Activated T-cell treated with anti-CD3 and anti-CD28 coated beads, Interleukin-2, amount 50 U/mL, for 48 hours (primary cell): ENCODE measurements at regions not wholly inside any gene's neighbourhood (a gene's known extent, or its start where the extent isn't known, plus 50 kb on each side); places are given as distances from the start of the nearest gene placed in this dataset.
"Not testable (repeated sequence)": the region's sequence is repeated elsewhere in the genome, so short reads cannot be mapped to it uniquely, and the experiment has no call there.

Source experiments
- DNase-seq, 2 experiments: peaks; one replicate each; pipeline ENCODE4 v3.0.0-alpha.2; 2020

DNA sequence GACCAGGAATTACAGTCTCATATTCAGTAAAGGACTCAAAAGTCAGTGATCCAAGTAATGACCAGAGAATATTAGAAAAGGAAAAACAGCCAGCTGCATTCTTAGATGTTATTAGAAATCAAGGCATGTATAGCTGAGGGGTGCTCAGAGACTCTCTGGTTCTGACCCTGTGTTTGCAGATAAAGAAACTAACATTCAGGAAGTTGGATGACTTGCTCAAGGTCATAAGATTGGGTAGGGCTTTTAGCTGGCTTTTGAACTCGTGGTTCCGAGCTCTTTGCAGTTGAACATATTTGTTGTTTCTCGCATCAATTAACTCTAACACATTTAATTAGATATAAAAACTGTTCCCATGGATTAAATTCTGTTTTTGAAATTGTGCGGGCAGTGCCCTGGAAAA lies 62.5 kb upstream of the ENPP6 start:
- peak in 1 of 2 experiments; percentile 12 for DNase-seq

GRCh38 chr4:184279496-184280061 lies 61.9 kb upstream of the ENPP6 start:
- DNase-seq: peak in 1 of 2 experiments; percentile 13

- DNase-seq: peak in 1 of 2 experiments; percentile 14
Measured at GRCh38 chr4:184277769-184278168, 60.1 kb upstream of the ENPP6 start.

DNA sequence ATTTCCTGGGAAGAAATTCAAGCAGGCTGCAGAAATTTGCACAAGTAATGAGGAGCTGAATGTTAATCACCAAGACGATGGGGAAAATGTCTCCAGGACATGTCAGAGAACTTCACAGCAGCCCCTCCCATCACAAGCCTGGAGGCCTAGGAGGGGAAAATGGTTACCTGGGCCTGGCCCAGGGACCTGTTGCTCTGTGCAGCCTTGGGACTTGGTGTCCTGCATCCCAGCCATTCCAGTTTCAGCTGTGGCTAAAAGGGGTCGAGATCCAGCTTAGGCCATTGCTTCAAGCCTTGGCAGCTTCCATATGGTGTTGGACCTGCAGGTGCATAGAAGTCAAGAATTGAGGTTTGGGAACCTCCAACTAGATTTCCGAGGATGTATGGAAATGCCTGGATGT lies 59.3 kb upstream of the ENPP6 start:
- DNase-seq: not testable (repeated sequence)

DNA sequence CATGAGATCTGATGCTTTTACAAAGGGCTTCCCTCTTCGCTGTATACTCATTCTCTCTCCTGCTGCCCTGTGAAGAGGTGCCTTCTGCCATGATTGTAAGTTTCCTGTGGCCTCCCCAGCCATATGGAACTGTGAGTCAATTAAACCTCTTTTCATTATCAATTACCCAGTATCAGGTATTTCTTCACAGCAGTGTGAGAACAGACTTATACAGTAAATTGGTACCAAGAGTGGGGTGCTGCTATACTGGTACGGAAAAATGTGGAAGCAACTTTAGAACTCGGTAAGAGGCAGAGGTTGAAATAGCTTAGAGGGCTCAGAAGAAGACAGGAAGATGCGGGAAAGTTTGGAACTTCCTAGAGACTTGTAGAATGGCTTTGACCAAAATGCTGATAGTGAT lies 58.7 kb upstream of the ENPP6 start:
- DNase-seq: not testable (repeated sequence)

DNA sequence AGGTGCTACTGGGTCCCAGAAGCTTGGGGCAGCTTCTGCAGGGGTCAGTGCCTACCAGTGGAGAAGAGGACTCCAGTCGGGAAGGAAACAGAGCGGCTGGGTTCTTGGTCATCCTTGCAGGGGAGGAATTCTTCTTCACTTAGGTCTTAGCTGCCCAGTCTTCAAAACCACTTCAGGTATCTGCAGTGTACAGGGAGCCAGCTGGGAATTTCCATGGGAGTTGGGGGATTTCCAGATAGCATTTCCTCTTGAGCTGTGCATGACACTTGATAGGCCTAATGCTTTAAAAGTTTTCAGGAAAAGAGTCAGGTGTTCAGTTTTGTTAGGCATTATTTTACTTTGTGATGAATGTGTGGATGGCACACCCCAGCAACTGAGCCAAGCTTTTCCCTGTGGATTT lies 58.1 kb upstream of the ENPP6 start:
- DNase-seq: peak in 1 of 2 experiments; percentile 8

DNA sequence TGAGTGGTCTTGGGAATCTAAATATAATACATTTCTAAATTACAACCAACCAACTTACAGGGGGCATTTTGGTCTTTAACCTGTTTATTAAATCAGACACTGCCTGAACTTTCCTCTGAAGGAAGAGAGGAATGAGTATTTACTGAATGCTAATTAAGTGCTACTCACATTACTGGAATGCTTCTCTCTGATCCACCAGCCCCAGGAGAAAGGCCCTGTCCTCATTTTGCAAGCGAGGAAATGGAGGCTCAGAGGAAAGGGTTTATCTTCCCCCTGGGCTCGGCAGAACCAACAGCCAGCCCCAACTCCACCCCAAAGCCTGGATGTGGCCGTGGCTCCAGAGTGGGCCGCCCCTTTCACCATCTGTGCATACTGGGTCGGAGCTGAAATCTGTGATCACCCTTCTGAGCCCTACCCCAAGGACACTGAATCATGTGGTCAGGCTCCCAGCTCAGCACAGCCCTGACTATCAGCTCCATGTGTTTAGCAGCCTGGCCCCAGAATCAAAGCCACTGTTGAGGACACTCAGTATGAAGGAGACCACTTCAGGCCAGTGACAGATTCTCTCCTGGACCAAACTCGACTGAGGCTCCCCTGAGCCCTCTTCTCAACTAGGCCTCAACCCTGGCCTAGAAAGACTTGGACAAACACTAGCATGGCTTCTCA lies 56.7 kb upstream of the ENPP6 start:
- peak in 1 of 2 experiments; percentile 17 for DNase-seq

- DNase-seq: peak in 1 of 2 experiments; percentile 24
Measured at GRCh38 chr4:184273166-184274147, 55.8 kb upstream of the ENPP6 start.

DNA sequence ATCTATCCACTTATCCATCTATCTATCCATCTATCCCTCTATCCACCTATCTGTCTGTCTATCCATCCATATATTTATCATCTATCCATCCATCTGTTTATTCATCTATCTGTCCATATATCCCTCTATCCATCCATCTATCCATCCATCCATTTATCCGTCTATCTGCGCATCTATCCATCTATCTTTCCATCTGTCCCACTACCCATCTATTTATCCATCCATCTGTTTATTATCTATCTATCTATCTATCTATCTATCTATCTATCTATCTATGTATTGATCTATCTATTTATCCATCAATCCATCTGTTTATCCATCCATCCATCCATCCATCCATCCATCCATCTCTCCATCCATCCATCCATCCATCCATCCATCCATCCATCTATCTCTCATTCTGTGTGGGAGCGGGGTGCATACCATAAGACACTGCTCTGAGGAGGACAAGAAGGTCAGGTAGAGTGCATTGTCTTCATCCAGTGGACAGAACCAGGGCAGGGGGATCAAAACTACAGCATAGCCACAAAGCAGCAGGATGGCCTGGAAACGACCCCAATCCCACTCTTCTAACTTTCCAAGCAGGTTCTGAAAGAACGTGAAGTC lies 53.2 kb upstream of the ENPP6 start:
- DNase-seq: peak in 1 of 2 experiments; percentile 13

- peak in 1 of 2 experiments; percentile 15 for DNase-seq
Measured at GRCh38 chr4:184269879-184270430, 52.3 kb upstream of the ENPP6 start.

GRCh38 chr4:184268584-184269160 lies 51.0 kb upstream of the ENPP6 start:
- no peak for DNase-seq

- peak; percentile 82 to 84 for DNase-seq
Measured at GRCh38 chr4:184267673-184268583, 50.3 kb upstream of the ENPP6 start.
